ENCODE measurements at regions not wholly inside any gene's neighbourhood (a gene's known extent, or its start where the extent isn't known, plus 50 kb on each side); places are given as distances from the start of the nearest gene placed in this dataset.

DNA sequence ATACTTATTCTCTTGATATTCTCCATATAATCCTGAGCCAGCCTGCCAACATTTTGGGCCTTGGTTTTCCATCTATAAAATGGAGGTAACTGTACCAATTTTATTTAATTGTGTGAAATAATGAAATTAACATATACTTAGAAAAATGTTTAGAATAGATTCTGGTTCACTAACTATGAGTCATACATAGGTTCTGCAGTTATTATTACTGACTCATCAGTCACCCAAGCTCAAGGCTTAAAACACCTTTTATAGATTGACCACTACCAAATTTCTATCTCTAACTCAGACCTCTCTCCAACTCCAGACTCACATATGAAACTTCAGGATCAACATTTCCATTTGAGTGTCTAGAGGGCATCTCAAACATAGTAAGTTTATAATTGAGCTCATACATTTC is 1277.2 kb upstream of the GJE1 start:
- intact Hi-C loops (cut with DNase I) = no loop called here
- no peak for DNase-seq (ENCODE audit: missing footprints)

GRCh38 chr6:140854318-140854717 is 1278.4 kb upstream of the GJE1 start:
- DNase-seq (ENCODE audit: missing footprints) = no peak
- ATAC-seq = no peak
- intact Hi-C loops (cut with DNase I) = no loop called here

More for the DNA sequence above, 1277.2 kb upstream of the GJE1 start:
- ATAC-seq = no peak

DNA sequence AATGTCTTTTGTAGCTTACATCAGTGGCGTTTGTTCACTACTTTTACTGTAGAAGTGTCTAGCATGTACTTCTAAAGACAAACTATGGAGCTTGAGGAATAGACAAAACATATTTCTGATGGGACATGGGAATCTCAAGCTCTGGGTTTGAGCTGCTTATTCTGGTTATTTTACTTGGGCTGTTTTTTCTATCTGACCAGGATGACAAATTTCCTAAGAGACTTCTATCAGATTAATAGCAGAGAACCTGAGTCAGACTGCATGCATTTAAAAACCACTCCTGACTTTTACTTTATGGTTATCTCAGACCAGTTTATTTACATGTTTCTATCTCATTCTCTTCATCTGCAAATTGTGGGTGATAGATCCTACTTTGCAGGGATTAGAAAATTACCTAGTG is 1282.3 kb upstream of the GJE1 start:
- intact Hi-C loops (cut with DNase I) = no loop called here
- DNase-seq (ENCODE audit: missing footprints) (no peak), ATAC-seq (no peak)

DNA sequence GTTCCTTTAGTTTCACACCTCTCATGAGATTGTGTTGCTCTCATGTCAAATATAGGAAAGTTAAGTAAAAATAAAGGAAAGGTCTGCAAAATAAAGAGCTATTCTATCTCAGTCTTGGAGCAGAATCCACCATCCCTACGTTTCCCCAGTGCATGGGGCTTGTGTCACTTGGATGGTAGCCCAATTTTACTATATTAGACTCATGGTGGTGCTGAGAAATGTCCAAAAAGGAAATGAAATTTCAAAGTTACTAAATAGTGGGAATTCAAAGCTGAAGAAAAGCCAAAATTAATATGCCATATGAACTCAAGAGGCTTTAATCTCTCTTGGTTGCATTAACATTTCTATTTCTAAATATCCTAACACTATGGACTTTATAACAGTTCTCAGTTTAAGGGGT is 1283.3 kb upstream of the GJE1 start:
- intact Hi-C loops (cut with DNase I) = no loop called here
- no peak for DNase-seq (ENCODE audit: missing footprints)
- no peak for ATAC-seq

DNA sequence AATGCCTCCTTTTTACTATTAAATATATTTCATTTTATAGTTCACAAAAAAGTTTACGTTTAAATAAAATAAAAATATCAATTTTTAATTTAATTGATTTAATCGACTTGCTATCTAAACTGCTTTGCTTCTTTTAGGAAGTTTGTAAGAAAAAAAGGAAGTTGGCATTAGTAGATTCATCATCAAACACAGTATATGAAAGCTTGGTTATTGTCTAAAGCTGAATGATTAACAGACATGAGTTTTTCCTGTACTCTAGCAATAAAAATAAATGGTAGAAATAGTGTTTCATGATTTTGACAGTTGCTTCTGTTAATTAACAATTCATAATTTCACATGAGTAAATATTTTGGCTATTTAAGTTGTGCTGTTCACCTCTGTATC is 1285.5 kb upstream of the GJE1 start:
- ATAC-seq = no peak
- intact Hi-C loops (cut with DNase I) = no loop called here
- no peak for DNase-seq (ENCODE audit: missing footprints)

DNA sequence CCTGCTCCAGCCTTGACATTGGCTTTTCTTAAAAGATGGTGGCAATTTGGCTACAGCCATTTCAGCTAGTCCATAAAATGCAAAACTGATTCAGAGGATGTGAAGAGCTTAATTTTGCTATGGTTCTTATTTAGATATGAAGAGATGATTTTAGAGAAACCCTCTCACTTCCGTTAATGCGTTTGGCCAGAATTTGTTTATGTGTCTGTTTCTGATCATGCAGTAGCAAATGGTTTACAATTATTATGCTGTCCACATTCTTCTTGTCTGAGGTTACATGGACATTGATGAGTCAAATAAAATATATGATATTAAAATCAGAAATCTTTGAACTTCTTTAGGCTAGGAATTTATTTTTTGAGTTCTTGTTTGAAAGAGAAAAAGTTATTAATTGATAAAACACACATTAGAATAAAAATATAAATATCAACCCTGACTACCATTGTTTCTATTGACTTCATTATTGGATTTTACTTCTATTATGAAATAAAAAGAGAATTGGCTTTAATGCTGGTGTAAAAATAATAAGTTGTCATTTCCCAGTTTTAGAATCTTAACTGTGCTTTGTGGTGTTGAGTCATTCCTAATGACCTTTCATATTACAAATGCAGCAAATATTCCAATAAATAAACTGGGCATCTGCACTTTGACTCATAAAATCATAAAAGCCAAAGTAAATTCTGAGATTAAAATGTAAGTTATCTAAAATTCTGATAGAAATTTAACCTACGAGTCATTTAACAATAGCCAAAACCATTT is 1286.0 kb upstream of the GJE1 start:
- no peak for DNase-seq (ENCODE audit: missing footprints)
- intact Hi-C loops (cut with DNase I) = no loop called here
- ATAC-seq = no peak

DNA sequence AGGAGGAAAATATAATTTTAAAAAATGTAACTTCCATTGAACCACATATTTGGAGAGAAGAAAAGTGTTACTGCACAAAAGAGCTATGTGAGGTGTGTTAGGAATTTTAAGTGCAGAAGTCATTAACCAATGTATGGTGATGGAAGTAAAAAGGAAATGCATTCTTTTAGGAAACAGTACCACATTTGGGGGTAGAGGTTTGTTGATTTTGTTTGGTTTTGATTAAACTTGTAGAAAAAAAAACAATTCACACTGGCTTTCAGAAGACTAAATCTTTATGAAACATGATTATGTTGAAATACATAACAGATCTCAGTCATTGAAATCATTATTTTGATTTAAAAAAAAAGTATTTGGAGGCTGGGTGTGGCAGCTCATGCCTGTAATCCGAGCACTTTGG is 1287.0 kb upstream of the GJE1 start:
- DNase-seq (ENCODE audit: missing footprints) (no peak), ATAC-seq (no peak)
- intact Hi-C loops (cut with DNase I) = no loop called here

GRCh38 chr6:140844167-140844566 is 1288.6 kb upstream of the GJE1 start:
- intact Hi-C loops (cut with DNase I) = no loop called here
- DNase-seq (ENCODE audit: missing footprints) (no peak), ATAC-seq (no peak)

- DNase-seq (ENCODE audit: missing footprints) (no peak), ATAC-seq (no peak)
- intact Hi-C loops (cut with DNase I) = no loop called here
Observed at GRCh38 chr6:140833408-140833807, 1299.3 kb upstream of the GJE1 start.

GRCh38 chr6:140830666-140831065 is 1302.1 kb upstream of the GJE1 start:
- DNase-seq (ENCODE audit: missing footprints) = no peak
- intact Hi-C loops (cut with DNase I) = no loop called here

GRCh38 chr6:140828856-140829255 is 1303.9 kb upstream of the GJE1 start:
- ATAC-seq (no peak), DNase-seq (ENCODE audit: missing footprints) (no peak)
- intact Hi-C loops (cut with DNase I) = no loop called here

More at GRCh38 chr6:140830666-140831065, 1302.1 kb upstream of the GJE1 start:
- no peak for ATAC-seq

GRCh38 chr6:140827593-140827992 is 1305.1 kb upstream of the GJE1 start:
- no peak for ATAC-seq
- intact Hi-C loops (cut with DNase I) = no loop called here
- no peak for DNase-seq (ENCODE audit: missing footprints)

GRCh38 chr6:140825731-140826130 is 1307.0 kb upstream of the GJE1 start:
- DNase-seq (ENCODE audit: missing footprints) (no peak), ATAC-seq (no peak)
- intact Hi-C loops (cut with DNase I) = no loop called here

DNA sequence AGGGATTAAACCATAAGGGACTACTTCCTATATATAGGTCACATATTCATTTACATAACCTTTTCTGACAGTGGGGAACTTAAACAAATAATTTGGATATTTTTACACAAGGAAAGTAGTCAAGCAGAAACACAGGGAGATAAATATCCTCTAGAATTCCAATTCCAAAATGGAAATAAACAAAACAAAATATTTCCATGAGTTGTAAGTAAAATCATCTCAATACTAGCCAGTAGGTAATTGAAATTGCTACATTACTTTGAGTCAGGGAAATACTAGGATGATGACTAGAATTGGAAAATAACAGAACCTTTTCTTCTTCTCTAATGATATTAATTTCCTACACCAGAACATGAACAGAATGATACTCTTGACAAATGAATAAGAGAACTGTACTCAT is 1308.1 kb upstream of the GJE1 start:
- ATAC-seq = no peak
- DNase-seq (ENCODE audit: missing footprints) = no peak
- intact Hi-C loops (cut with DNase I) = no loop called here

- DNase-seq (ENCODE audit: missing footprints) = no peak
- intact Hi-C loops (cut with DNase I) = no loop called here
- ATAC-seq = no peak
Observed at GRCh38 chr6:140821196-140821595, 1311.5 kb upstream of the GJE1 start.

DNA sequence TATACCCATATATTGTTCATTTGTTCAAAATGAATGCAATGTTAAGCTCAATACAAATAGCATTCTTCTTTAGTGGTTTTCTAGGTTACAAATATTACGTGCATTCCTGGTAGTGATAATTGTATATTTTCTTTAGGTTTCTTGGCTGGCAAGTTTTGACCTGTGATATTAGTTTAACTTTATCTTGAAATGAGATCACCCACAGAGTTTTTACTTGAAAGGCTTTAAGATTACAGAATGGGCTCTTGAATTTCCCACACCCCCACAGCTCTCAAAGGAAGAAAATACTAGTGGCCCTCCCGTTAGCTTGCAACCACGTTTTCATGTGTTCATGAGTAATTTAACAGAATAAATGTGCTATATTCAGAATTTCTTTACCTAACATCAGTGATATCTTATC is 1315.5 kb upstream of the GJE1 start:
- intact Hi-C loops (cut with DNase I) = no loop called here
- DNase-seq (ENCODE audit: missing footprints) = no peak
- ATAC-seq = no peak

DNA sequence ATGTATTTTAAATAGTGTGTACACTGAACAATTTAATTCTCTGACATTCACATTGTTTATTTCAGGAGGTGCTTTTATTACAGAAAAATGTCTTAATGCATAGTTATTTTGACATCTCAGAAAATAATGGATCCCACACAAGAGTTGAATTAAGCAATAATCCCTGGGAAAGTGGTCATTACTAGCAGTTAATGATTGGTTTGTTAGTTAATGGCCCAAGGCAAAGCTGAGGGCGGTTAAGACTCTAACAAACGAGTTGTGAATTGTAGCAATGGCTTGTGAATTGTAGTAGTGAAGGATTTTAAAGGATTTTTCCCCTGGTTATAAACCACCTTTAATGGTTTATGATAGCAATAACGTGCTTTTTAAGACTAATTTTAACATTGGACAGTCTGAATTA is 1316.0 kb upstream of the GJE1 start:
- DNase-seq (ENCODE audit: missing footprints) = no peak
- intact Hi-C loops (cut with DNase I) = no loop called here
- ATAC-seq = no peak

- DNase-seq (ENCODE audit: missing footprints) (no peak), ATAC-seq (no peak)
- intact Hi-C loops (cut with DNase I) = no loop called here
Observed at GRCh38 chr6:140812636-140813035, 1320.1 kb upstream of the GJE1 start.

GRCh38 chr6:140811642-140812041 is 1321.1 kb upstream of the GJE1 start:
- ATAC-seq (no peak), DNase-seq (ENCODE audit: missing footprints) (no peak)
- intact Hi-C loops (cut with DNase I) = no loop called here

GRCh38 chr6:140809694-140810101 is 1323.0 kb upstream of the GJE1 start:
- DNase-seq (ENCODE audit: missing footprints) = no peak
- ATAC-seq = peak; percentile 54
- intact Hi-C loops (cut with DNase I) = loop anchor here (2.0 kb wide), 1 partner anchor 23 kb away; no protein-coding TSS in a partner anchor

- no peak for DNase-seq (ENCODE audit: missing footprints)
- intact Hi-C loops (cut with DNase I) = no loop called here
- no peak for ATAC-seq
Observed at GRCh38 chr6:140806431-140806830, 1326.3 kb upstream of the GJE1 start.
